HEK293T (cell line): ENCODE measurements at regions not wholly inside any gene's neighbourhood (a gene's known extent, or its start where the extent isn't known, plus 50 kb on each side); places are given as distances from the start of the nearest gene placed in this dataset.
"Not testable (repeated sequence)": the region's sequence is repeated elsewhere in the genome, so short reads cannot be mapped to it uniquely, and the experiment has no call there.

ENCODE experiments used
- CTCF ChIA-PET: fragments of 350-600 bp; formaldehyde crosslinking; extraction: SDS; loops from one replicate; lab custom pipeline; 2021; ENCODE audit warnings: antibody characterized with exemption, inconsistent platforms; lab: Yijun Ruan, JAX
- POLR2A ChIA-PET: fragments of 350-600 bp; formaldehyde crosslinking; extraction: SDS; loops from one replicate; lab custom pipeline; 2020; ENCODE audit warnings: antibody characterized with exemption, inconsistent platforms; lab: Yijun Ruan, JAX
- DNase-seq: peaks from one replicate; pipeline ENCODE4 v3.0.0; 2012; ENCODE audit warnings: mixed read lengths; ENCODE audit errors: extremely low spot score
- ARNT ChIP-seq: fragments of 450-650 bp; IDR thresholded peaks from 2 replicates; pipeline ENCODE4 v1.6.1; 2017; ENCODE audit warnings: mild to moderate bottlenecking
- BHLHE40 ChIP-seq: fragments of 450-650 bp; IDR thresholded peaks from 2 replicates; pipeline ENCODE4 v1.6.1; 2016; ENCODE audit warnings: mild to moderate bottlenecking, moderate library complexity, borderline replicate concordance
- CTBP1 ChIP-seq: fragments of 450-650 bp; IDR thresholded peaks from 2 replicates; pipeline ENCODE4 v1.6.1; 2016; ENCODE audit warnings: borderline replicate concordance
- ELF4 ChIP-seq: fragments of 450-650 bp; IDR thresholded peaks from 2 replicates; pipeline ENCODE4 v1.6.1; 2017; ENCODE audit warnings: antibody characterized with exemption
- FOXA1 ChIP-seq: fragments of 450-650 bp; IDR thresholded peaks from 2 replicates; pipeline ENCODE4 v1.6.1; 2016; ENCODE audit warnings: mild to moderate bottlenecking
- FOXK2 ChIP-seq: fragments of 450-650 bp; IDR thresholded peaks from 2 replicates; pipeline ENCODE4 v1.6.1; 2016; ENCODE audit warnings: mild to moderate bottlenecking
- FOXM1 ChIP-seq: fragments of 450-650 bp; IDR thresholded peaks from 2 replicates; pipeline ENCODE4 v1.6.1; 2017; ENCODE audit warnings: mild to moderate bottlenecking, borderline replicate concordance
- HDGF ChIP-seq: fragments of 450-650 bp; IDR thresholded peaks from 2 replicates; pipeline ENCODE4 v1.6.1; 2017; ENCODE audit warnings: antibody characterized with exemption, borderline replicate concordance
- L3MBTL2 ChIP-seq: fragments of 450-650 bp; conservative IDR thresholded peaks from 2 replicates; pipeline ENCODE4 v1.6.1; 2016; ENCODE audit warnings: mild to moderate bottlenecking
- LEF1 ChIP-seq: fragments of 450-650 bp; IDR thresholded peaks from 2 replicates; pipeline ENCODE4 v1.6.1; 2017; ENCODE audit warnings: mild to moderate bottlenecking, borderline replicate concordance
- NFRKB ChIP-seq: fragments of 450-650 bp; IDR thresholded peaks from 2 replicates; pipeline ENCODE4 v1.6.1; 2016; ENCODE audit warnings: mild to moderate bottlenecking, moderate library complexity
- PKNOX1 ChIP-seq: fragments of 450-650 bp; IDR thresholded peaks from 2 replicates; pipeline ENCODE4 v1.6.1; 2016
- SP1 ChIP-seq: fragments of 450-650 bp; IDR thresholded peaks from 2 replicates; pipeline ENCODE4 v1.6.1; 2017
- SUZ12 ChIP-seq: fragments of 450-650 bp; IDR thresholded peaks from 2 replicates; pipeline ENCODE4 v1.6.1; 2016; ENCODE audit warnings: mild to moderate bottlenecking
- TARDBP ChIP-seq: fragments of 450-650 bp; IDR thresholded peaks from 2 replicates; pipeline ENCODE4 v1.6.1; 2016
- ZNF384 ChIP-seq: fragments of 450-650 bp; IDR thresholded peaks from 2 replicates; pipeline ENCODE4 v1.6.1; 2016

GRCh38 chr4:128653527-128654444 is 155.7 kb upstream of the JADE1 start:
- ChIA-PET POLR2A (no interaction called here), CTCF (no interaction called here)
- TF ChIP-seq ZNF384 (no peak), LEF1 (no peak), HDGF (no peak), CTBP1 (no peak), SP1 (no peak), FOXM1 (no peak), PKNOX1 (no peak), FOXA1 (no peak), TARDBP (no peak), FOXK2 (no peak)
- no peak for DNase-seq

GRCh38 chr4:128649575-128650205 is 159.8 kb upstream of the JADE1 start:
- ChIA-PET CTCF (no interaction called here), POLR2A (no interaction called here)
- TF ChIP-seq SP1 (no peak), ZNF384 (no peak), SUZ12 (no peak), FOXA1 (no peak), BHLHE40 (no peak), LEF1 (no peak), CTBP1 (no peak), ARNT (no peak), TARDBP (no peak), NFRKB (no peak), L3MBTL2 (no peak), FOXK2 (no peak), ELF4 (no peak), HDGF (no peak), FOXM1 (no peak), PKNOX1 (no peak)
- no peak for DNase-seq

- TF ChIP-seq LEF1 (no peak), SUZ12 (no peak), BHLHE40 (no peak), HDGF (no peak), ELF4 (no peak), ZNF384 (no peak), FOXK2 (no peak), TARDBP (no peak), CTBP1 (no peak), ARNT (no peak), NFRKB (no peak), PKNOX1 (no peak), L3MBTL2 (no peak), FOXA1 (no peak), SP1 (no peak), FOXM1 (no peak)
- DNase-seq = no peak
- POLR2A ChIA-PET = no interaction called here
- CTCF ChIA-PET = no interaction called here
Observed at GRCh38 chr4:128649161-128649560, 160.3 kb upstream of the JADE1 start.

GRCh38 chr4:128648021-128648420 is 161.5 kb upstream of the JADE1 start:
- POLR2A ChIA-PET = no interaction called here
- CTCF ChIA-PET = no interaction called here
- DNase-seq = no peak

GRCh38 chr4:128646893-128647292 is 162.6 kb upstream of the JADE1 start:
- CTCF ChIA-PET, POLR2A ChIA-PET, DNase-seq: not testable (repeated sequence)

More at GRCh38 chr4:128648021-128648420, 161.5 kb upstream of the JADE1 start:
- TF ChIP-seq NFRKB = no peak
- no peak for TF ChIP-seq ZNF384
- no peak for TF ChIP-seq ELF4
- no peak for TF ChIP-seq FOXM1
- no peak for TF ChIP-seq L3MBTL2
- TF ChIP-seq ARNT = no peak
- TF ChIP-seq FOXK2 = no peak

- POLR2A ChIA-PET, CTCF ChIA-PET, DNase-seq: not testable (repeated sequence)
Observed at GRCh38 chr4:128644693-128645654, 164.5 kb upstream of the JADE1 start.

GRCh38 chr4:128644107-128644506 is 165.4 kb upstream of the JADE1 start:
- DNase-seq, CTCF ChIA-PET, POLR2A ChIA-PET: not testable (repeated sequence)

- POLR2A ChIA-PET, DNase-seq, CTCF ChIA-PET: not testable (repeated sequence)
Observed at GRCh38 chr4:128641566-128641965, 167.9 kb upstream of the JADE1 start.
